ENCODE measurements at regions not wholly inside any gene's neighbourhood (a gene's known extent, or its start where the extent isn't known, plus 50 kb on each side); places are given as distances from the start of the nearest gene placed in this dataset.

DNA sequence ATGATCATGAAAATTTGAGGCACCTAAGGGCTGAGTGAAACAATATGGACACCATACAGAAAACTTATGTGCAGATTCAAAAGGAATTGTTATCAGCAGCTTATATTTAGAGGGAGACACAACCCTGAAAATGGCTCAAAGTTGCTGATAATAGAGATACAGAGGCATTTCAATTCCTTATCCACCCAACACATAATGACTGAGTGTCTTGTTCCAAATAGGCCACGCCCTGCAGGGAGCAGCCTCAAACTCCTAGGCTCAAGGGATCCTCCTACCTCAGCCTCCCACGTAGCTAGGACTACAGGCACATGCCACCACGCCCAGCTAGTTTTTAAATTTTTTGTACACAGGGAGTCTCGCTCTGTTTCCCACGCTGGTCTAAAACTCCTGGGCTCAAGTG is 79.0 kb downstream of the LBH start:
- DNase-seq: no peak

GRCh38 chr2:30310955-30311354 is 79.6 kb downstream of the LBH start:
- DNase-seq: no peak

- no peak for DNase-seq
These were observed 80.4 kb downstream of the LBH start for GRCh38 chr2:30311711-30312110.

DNA sequence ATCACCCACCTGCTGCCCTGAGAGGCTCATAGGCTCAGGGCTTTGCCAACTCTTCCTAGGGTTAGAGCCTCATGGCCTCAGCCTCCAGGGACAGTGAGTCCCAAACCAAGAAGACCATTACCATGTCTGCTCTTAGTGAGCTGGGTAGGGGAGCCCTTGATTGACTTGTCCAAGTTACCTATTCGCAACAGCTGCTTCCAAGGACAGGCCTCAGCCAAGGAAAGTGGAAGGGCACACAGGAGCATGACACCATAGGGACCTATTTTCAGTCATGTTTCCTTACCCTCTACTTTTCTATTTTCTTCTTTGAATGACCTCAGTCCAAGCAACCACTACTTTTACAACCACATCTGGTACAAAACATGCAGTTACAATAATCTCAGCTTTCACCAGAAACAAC is 81.6 kb downstream of the LBH start:
- no peak for DNase-seq

DNA sequence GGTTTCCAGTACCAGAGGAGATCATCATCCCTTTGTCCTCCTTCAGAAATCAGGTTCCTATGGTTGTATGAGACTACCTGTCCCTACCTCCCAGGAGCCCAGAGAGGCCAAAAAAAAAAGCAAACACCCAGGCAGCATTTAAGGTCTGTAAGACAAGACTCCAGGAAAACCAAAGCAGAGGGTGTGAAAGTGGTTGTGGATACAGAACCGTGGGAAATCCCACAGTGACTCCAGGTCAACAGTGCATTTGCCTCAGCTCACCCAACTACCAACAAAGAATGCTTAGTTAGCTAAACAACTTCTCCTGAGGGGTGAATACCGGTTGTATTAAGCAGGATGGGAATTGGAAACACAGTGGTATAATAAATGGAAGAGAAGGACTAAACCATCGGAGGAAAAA is 83.6 kb downstream of the LBH start:
- DNase-seq: no peak

GRCh38 chr2:30315391-30316063 is 84.2 kb downstream of the LBH start:
- no peak for DNase-seq

- no peak for DNase-seq
These were observed 85.1 kb downstream of the LBH start for GRCh38 chr2:30316408-30316807.

GRCh38 chr2:30318987-30319782 is 87.9 kb downstream of the LBH start:
- no peak for DNase-seq

- DNase-seq: no peak
These were observed 90.1 kb downstream of the LBH start for GRCh38 chr2:30321466-30321865.

- DNase-seq: no peak
These were observed 92.2 kb downstream of the LBH start for GRCh38 chr2:30323499-30323898.

DNA sequence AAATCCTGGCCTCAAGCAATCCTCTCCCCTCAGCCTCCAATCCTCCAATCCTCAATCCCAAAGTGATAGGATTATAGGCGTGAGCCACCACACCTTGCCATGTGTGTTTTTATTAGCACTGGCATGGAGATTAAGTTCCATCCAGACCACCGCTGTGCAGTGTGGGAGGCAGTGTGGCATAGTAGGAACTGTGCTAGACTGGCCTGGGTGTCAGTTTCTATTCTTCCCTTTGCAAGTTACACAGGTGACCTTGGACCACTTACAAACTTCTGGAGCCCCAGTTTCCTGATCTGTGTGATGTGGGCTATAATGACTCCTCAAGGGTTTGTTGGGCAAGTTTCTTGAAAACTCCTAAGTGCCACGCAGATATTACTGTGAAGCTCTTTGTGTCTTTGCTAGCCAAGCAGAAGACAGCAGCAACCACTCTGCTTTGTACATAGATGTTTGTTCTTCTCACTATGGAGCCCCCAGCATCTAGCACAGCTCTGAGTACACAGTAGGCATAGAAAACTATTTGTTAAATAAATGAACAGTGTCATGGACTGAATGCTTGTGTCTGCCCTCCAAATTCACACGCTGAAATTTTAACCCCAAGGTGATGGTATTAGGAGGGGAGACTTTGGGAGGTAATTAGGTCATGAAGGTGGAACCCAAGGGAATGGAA is 93.0 kb downstream of the LBH start:
- no peak for DNase-seq

DNA sequence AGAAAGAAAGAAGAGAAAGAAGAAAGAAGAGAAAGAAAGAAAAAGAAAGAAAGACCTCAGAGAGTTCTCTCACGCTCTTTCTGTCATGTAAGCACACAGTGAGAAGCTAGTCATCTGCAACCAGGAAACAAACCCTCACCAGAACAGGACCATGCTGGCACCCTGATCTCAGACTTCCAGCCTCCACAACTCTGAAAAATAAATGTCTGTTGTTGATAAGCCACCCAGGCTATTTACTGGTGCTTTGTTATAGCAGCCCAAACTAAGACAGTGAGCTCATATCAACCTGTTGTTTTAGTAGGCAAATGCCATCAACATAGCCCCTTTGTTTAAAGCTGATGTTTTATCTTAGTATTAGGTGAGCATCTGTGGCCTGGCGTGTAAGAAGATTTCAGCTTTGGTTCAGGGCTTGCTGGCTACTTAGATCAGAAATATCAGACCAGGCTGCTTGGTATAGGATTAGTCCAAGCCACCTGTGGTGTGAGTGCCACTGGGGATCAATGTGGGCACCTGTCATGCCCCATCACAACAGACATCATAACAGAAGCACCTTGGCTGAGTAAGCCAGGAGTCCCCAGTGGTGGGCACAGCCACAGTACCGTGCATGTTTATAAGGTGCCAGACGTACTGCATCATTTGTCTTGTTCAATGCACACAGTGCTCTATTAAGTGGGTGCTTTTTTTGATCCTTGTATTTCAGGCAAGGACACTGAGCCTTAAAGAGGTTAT is 94.4 kb downstream of the LBH start:
- no peak for DNase-seq

DNA sequence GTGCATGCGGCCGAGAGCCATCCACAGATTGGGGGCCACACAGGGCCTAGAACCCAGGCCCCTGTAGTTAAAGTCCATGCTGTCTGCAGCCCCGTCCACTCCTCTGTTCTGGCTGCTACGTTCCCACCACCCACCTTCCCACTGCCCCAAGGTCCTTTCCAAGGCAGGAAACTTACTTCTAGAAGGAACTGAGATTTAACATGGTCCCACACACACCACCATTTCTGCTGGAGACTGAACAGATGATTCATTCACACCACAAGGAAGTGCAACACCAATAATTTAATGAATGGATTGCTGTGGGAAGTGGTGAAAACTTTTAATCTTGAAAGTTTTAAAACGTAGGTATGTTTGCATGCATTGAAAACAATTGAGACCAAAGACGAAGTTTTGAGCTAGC is 95.2 kb downstream of the LBH start:
- DNase-seq: no peak

DNA sequence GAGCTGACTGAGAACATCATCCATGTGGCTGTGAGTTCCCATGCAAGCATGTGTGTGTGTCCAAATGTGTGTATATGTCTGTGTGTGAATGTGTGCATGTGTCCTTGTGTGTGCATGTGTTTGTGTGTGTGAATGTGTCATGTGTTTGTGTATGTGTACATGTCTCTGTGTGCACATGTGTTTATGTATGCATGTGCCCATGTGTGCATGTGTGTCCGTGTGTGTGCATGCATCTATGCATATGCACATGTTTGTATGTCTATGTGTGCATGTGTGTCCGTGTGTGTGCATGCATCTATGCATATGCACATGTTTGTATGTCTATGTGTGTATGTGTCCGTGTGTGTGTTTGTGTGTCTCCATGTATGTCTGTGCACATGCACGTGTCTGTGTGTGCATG is 99.7 kb downstream of the LBH start:
- no peak for DNase-seq

DNA sequence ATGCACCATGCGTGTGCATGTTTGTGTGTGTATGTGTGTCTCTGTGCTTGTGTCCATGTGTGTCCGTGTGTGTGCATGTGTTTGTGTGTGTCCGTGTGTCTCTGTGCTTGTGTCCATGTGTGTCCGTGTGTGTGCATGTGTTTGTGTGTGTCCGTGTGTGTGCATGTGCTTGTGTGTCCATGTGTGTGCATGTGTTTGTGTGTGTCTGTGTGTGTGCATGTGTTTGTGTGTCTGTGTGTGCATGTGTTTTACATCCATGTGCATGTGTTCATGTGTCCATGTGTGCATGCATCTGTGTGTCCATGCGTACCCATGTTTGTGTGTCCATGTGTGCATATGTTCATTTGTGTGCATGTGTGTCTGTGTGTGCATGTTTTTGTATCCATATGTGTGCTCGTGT is 100.5 kb downstream of the LBH start:
- no peak for DNase-seq

DNA sequence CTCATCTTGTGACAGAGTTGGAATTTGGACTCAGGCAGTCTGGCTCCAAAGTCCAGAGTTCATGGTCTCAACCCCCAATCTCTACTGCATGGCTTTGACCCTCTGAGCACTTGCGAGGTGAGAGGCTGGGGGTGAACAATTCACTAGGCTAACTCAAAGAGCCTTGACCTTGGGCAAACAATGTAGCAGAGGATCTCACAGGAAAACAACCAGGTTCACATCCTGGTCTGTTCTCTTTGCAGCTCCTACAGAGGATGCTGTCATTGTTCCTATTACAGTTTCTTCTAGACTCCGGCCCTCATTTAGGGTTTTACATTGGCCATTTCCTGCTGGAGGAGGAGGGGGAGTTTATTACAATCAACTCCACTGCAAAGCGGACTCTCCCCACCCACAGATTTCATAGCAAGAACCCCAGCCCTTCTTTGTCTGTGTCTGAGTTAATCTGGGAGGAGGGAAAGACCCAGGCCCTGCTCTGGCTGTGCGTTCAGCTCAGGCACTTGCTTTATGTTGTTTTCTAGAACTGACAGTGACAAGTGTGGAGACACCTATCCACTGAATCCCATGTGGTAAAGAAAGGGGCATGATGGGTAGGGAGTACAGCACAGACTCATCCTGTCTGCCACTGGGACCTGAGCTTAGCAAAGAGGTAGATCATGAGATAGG is 101.6 kb downstream of the LBH start:
- no peak for DNase-seq

- DNase-seq: no peak
These were observed 103.5 kb downstream of the LBH start for GRCh38 chr2:30334762-30335363.

DNA sequence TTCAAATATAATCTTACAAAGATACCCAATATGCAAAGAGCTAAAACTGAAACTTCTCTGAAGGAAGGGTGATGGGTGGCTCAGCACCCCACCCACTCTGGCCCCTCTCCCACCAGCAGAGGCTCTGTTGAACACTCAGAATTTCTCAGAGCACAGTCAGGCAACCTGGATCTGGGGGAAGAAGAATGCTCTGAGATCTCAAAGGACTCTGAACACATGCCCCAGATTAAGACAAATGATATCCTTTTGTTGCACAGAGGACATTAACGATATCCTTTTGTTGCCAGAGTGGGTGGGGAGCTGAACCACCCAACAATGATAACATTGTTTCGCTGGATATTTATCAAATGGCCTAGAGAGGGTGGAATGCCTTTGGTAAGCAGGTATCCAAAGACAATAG is 104.8 kb downstream of the LBH start:
- DNase-seq: no peak

DNA sequence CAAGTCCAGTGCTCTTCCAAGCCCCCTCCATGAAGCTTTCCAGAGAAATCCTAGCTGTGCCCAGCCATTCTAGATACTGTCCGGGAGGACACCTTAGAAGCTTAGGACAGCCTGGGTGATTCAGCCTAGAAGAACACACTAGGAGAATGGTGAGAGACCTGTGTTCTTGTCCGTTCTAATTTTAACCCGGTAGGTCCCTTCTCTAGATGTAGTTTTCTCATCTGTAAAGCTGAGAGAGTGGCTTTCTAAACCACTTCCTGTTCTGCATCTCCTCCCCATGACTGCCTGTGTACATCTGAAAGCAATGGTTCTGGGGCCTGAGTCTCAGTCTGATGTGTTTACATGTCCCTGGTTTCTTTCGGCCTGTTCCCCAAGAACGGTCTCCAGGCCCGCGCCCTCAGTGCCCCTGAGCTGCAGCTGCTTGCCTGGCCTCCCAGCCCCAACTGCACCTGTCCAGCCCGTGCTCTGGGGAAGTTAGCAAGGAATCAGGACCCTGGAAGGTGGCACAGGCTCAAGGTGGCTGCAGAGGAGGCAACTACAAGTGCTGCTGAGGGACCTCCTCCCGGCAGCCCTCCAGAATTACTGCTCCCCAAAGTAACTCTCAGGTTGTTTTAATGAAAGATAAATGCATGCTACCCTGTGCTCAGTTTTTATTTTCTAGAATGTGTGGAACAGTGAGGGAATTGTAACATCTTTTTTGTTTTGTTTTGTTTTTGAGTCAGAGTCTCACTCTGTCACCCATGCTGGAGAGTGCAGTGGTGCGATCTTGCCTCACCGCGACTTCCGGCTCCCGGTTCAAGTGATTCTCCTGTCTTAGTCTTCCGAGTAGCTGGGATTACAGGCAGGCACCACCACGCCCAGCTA is 105.9 kb downstream of the LBH start:
- DNase-seq: peak; percentile 5

DNA sequence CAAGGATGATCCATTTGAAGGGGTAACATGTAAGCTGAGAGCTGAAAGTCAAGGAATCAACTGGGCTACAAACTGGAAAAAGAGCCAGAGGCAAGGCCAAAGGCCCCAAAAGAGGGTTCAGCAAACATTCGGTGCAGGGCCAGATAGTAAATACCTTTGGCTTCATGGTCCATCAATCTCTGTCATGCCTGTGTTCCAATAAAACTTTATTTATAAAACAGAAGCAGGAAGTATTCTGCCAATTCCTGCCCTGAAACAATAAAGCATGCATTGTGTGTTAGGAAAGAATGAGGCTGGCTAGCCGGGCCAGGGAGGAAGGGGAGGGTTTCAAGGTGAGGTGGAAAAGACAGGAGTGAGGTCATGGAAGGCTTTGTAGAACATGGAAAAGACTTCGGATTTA is 107.1 kb downstream of the LBH start:
- DNase-seq: no peak

DNA sequence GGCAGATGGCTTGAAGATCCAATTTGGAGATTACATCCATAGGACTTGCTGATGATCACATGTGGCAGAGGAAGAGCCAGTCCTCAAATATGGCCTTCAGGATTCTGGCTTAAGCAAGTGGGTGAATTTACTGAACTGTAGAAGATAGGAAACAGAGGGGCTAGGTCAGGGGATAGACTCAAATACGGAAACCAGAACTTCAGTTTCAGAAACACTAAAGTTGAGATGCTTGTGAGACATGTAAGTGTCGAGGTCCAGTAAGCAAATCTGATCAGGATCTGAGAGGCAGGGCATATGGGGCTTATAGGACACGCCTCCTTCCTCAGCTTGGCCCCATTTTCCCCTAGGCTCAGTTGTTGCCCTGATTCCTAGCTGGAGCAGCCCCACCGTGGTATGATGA is 107.7 kb downstream of the LBH start:
- DNase-seq: no peak

Data from suppressor macrophage treated with lipopolysaccharide for 4 hours (primary cell).